OCI-LY1 (cell line): ENCODE measurements at regions not wholly inside any gene's neighbourhood (a gene's known extent, or its start where the extent isn't known, plus 50 kb on each side); places are given as distances from the start of the nearest gene placed in this dataset.

ENCODE experiments used
- H2AFZ ChIP-seq: fragments of 200-600 bp; sonication (generic), shearing (Covaris generic); 2 replicates; pipeline ENCODE4 v1.6.0; 2014; ENCODE audit warnings: antibody characterized with exemption, mild to moderate bottlenecking, low read length
- H3F3A ChIP-seq: fragments of 200-600 bp; sonication (generic), shearing (Covaris generic); 2 replicates; pipeline ENCODE4 v1.6.0; 2014; ENCODE audit warnings: mild to moderate bottlenecking, antibody characterized with exemption, low read length, moderate library complexity; ENCODE audit not compliant: insufficient read depth
- H3K27ac ChIP-seq: fragments of 200-600 bp; sonication (generic); 2 replicates; pipeline ENCODE4 v1.5.1; 2014; ENCODE audit warnings: low read length, mixed run types, mild to moderate bottlenecking, low read depth; ENCODE audit not compliant: poor library complexity, severe bottlenecking
- H3K27me3 ChIP-seq: fragments of 200-600 bp; sonication (generic); 2 replicates; pipeline ENCODE4 v1.6.0; 2014; ENCODE audit warnings: antibody characterized with exemption, mild to moderate bottlenecking, low read length, moderate library complexity; ENCODE audit not compliant: insufficient read depth
- H3K36me3 ChIP-seq: fragments of 200-600 bp; sonication (generic); 2 replicates; pipeline ENCODE4 v1.6.1; 2014; ENCODE audit warnings: mild to moderate bottlenecking, antibody characterized with exemption, low read length, moderate library complexity, mixed read lengths; ENCODE audit not compliant: insufficient read depth
- H3K4me1 ChIP-seq: fragments of 200-600 bp; sonication (generic); 2 replicates; pipeline ENCODE4 v1.5.1; 2014; ENCODE audit warnings: mild to moderate bottlenecking, low read length, moderate library complexity; ENCODE audit not compliant: insufficient read depth, severe bottlenecking
- H3K4me2 ChIP-seq: fragments of 200-600 bp; sonication (generic), shearing (Covaris generic); 2 replicates; pipeline ENCODE4 v1.6.1; 2014; ENCODE audit warnings: low read length
- H3K4me3 ChIP-seq: fragments of 200-600 bp; sonication (generic); 2 replicates; pipeline ENCODE4 v1.5.1; 2014; ENCODE audit warnings: low read length, low read depth, mild to moderate bottlenecking, mixed read lengths; ENCODE audit not compliant: poor library complexity, severe bottlenecking
- H3K79me2 ChIP-seq: fragments of 200-600 bp; shearing (Covaris generic); 2 replicates; pipeline ENCODE4 v1.6.1; 2016; ENCODE audit warnings: mixed run types, low read length, mixed read lengths; ENCODE audit not compliant: insufficient read depth
- H3K9ac ChIP-seq: fragments of 200-600 bp; sonication (generic), shearing (Covaris generic); 2 replicates; pipeline ENCODE4 v1.6.1; 2014; ENCODE audit warnings: mild to moderate bottlenecking, low read length, mixed read lengths
- H3K9me2 ChIP-seq: fragments of 200-600 bp; sonication (generic), shearing (Covaris generic); 2 replicates; pipeline ENCODE4 v1.6.1; 2014; ENCODE audit warnings: low read depth, mild to moderate bottlenecking, low read length, mixed read lengths
- H3K9me3 ChIP-seq: fragments of 200-600 bp; shearing (Covaris generic); 2 replicates; pipeline ENCODE4 v1.6.1; 2014; ENCODE audit warnings: low read length, mixed read lengths
- H4K20me1 ChIP-seq: fragments of 200-600 bp; sonication (generic), shearing (Covaris generic); 2 replicates; pipeline ENCODE4 v1.6.0; 2016; ENCODE audit warnings: mild to moderate bottlenecking, low read length; ENCODE audit not compliant: insufficient read depth
- EZH2 ChIP-seq: fragments of 200-600 bp; sonication (generic), shearing (Covaris generic); IDR thresholded peaks from 2 replicates; pipeline ENCODE4 v1.8.0; 2017; ENCODE audit warnings: borderline replicate concordance, mixed run types, mild to moderate bottlenecking, antibody characterized with exemption, low read length, moderate library complexity, mixed read lengths
- TF ChIP-seq, protein P1 (sequence below): fragments of 200-600 bp; sonication (generic), shearing (Covaris generic); IDR thresholded peaks from 2 replicates; pipeline ENCODE4 v1.5.1; 2017; ENCODE audit warnings: mild to moderate bottlenecking, antibody characterized with exemption, low read length, moderate library complexity, mixed read lengths

DNA sequence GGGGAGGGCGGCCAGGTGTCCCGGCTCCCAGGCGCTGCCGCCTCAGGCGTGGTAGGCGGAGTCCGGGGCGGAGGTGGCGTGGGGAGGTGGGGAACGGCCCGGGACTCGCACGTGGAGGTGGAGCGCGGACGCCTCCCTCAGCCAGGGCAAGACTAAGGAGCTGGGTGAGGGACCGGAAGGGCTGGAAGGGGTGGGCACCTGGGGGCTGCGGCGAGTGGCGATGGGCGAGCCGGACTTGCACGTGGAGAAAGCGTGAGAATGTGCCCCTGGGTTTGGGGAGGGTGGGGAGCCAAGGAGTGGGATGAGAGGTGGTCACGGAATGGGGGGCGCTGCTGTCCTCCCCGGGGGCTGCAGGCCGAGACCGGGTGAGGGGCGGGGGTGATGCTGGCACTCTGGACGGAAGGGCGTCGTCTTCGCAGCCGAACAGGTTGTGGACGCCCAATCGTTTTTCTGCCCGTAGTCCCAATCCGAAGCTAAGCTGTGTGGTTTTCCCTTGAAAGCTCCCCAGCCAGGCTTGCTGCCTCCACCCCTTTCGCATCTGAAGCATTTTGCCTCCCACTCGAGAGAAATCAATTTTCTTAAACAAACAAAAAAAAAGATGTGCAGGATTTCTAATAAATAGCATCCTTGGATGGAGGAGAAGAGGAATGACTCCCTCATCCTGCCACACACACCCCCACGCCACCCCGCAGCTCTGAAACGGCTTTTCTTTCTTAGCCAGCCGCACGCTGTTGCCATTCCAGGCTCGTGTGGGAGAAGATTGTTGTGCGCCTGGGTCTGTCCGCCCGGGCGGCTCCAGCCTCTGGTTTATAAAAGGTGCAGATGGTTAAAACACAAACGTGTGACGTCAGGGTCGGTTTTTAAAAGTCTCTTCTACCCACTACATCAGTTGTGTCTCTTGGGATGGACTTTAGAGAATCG is 62.5 kb upstream of the ANKRD28 start:
- Histone ChIP-seq H3K27ac (peak overlapping the region; percentile 67), H3K9me3 (peaks cover 8% of the 10 kb centered on the region; the same call in 1 of the 2 replicates), H3F3A (no peaks in the 10 kb centered on the region), H3K36me3 (peaks cover 18% of the 10 kb centered on the region), H2AFZ (no peak overlapping the region), H3K4me1 (peaks cover 29% of the 10 kb centered on the region), H3K27me3 (no peaks in the 10 kb centered on the region), H3K9me2 (no peaks in the 10 kb centered on the region), H4K20me1 (no peaks in the 10 kb centered on the region), H3K4me3 (peak overlapping the region; percentile 80), H3K4me2 (peak overlapping the region; percentile 69), H3K9ac (peak overlapping the region; percentile 81), H3K79me2 (peaks cover 34% of the 10 kb centered on the region)
- TF ChIP-seq EZH2: no peak
- TF ChIP-seq, protein P1, sequence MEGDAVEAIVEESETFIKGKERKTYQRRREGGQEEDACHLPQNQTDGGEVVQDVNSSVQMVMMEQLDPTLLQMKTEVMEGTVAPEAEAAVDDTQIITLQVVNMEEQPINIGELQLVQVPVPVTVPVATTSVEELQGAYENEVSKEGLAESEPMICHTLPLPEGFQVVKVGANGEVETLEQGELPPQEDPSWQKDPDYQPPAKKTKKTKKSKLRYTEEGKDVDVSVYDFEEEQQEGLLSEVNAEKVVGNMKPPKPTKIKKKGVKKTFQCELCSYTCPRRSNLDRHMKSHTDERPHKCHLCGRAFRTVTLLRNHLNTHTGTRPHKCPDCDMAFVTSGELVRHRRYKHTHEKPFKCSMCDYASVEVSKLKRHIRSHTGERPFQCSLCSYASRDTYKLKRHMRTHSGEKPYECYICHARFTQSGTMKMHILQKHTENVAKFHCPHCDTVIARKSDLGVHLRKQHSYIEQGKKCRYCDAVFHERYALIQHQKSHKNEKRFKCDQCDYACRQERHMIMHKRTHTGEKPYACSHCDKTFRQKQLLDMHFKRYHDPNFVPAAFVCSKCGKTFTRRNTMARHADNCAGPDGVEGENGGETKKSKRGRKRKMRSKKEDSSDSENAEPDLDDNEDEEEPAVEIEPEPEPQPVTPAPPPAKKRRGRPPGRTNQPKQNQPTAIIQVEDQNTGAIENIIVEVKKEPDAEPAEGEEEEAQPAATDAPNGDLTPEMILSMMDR: no peak

- Histone ChIP-seq H3K4me1 (peaks cover 29% of the 10 kb centered on the region), H3K36me3 (peaks cover 9% of the 10 kb centered on the region), H3K27me3 (no peaks in the 10 kb centered on the region), H2AFZ (no peak overlapping the region), H3K9ac (no peak overlapping the region; the same call in 1 of the 2 replicates), H3F3A (no peaks in the 10 kb centered on the region), H4K20me1 (no peaks in the 10 kb centered on the region), H3K9me2 (no peaks in the 10 kb centered on the region), H3K9me3 (peaks cover 15% of the 10 kb centered on the region), H3K4me2 (peak overlapping the region; percentile 69), H3K27ac (peak overlapping the region; percentile 67), H3K4me3 (peak overlapping the region; percentile 80), H3K79me2 (peaks cover 26% of the 10 kb centered on the region)
- TF ChIP-seq EZH2: no peak
- TF ChIP-seq, protein P1: no peak
Observed at GRCh38 chr3:15861163-15861562, 63.4 kb upstream of the ANKRD28 start.

DNA sequence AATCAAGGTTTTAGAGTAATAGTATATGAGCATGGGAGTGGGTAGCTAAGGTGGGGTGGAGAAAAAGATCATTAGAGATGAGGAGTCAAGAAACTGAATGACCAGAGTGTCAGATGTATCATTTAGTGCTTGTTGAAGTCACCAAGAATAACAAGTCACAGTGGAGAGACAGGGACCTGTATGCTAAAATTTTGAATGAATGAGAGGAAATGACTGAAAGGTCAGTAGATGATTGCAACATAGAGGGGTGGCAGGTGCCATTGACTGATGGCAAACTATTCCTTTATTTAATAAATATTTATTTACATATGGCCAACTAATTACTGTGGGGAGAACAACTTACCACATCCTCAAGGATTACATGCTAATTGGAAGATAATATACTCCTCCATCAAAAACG is 75.0 kb upstream of the ANKRD28 start:
- H3K9me2 ChIP-seq: no peaks in the 10 kb centered on the region
- H3K27ac ChIP-seq: no peak overlapping the region
- no peak overlapping the region for H3K4me3 ChIP-seq
- no peaks in the 10 kb centered on the region for H3K36me3 ChIP-seq
- H3F3A ChIP-seq: no peaks in the 10 kb centered on the region
- H3K27me3 ChIP-seq: no peaks in the 10 kb centered on the region
- H3K4me2 ChIP-seq: no peak overlapping the region
- no peaks in the 10 kb centered on the region for H3K4me1 ChIP-seq
- H3K9ac ChIP-seq: no peak overlapping the region
- no peaks in the 10 kb centered on the region for H3K79me2 ChIP-seq
- H4K20me1 ChIP-seq: no peaks in the 10 kb centered on the region
- H2AFZ ChIP-seq: no peak overlapping the region
- no peak for TF ChIP-seq EZH2
- TF ChIP-seq, protein P1: no peak
- H3K9me3 ChIP-seq: 0 out of 2 replicates have a peak, but pooled peaks cover 2% of the 10 kb centered on the region
